ENCODE measurements at regions not wholly inside any gene's neighbourhood (a gene's known extent, or its start where the extent isn't known, plus 50 kb on each side); places are given as distances from the start of the nearest gene placed in this dataset.

- TF ChIP-seq CTCF (conservative IDR thresholded peaks at IDR 0.05; ENCODE audit: low read depth, low read length): no peak
- no peak for TF ChIP-seq EZH2 (IDR thresholded peaks at IDR 0.05; ENCODE audit: low read length, unreplicated experiment)
Observed at GRCh38 chr13:107421951-107422350, 793.4 kb downstream of the LIG4 start.

All from PC-3 (cell line).